D341Med (cell line): ENCODE measurements at regions not wholly inside any gene's neighbourhood (a gene's known extent, or its start where the extent isn't known, plus 50 kb on each side); places are given as distances from the start of the nearest gene placed in this dataset.

ENCODE experiments used
- DNase-seq: peaks from one replicate; pipeline ENCODE4 v3.0.0; 2012; ENCODE audit warnings: low spot score

GRCh38 chr5:159704160-159704559, 212.1 kb upstream of the ADRA1B start:
- DNase-seq: no peak

- no peak for DNase-seq
Observed at GRCh38 chr5:159705948-159706347, 210.3 kb upstream of the ADRA1B start.

- no peak for DNase-seq
Observed at GRCh38 chr5:159708090-159708489, 208.2 kb upstream of the ADRA1B start.

GRCh38 chr5:159712672-159713071, 203.6 kb upstream of the ADRA1B start:
- DNase-seq: no peak

- no peak for DNase-seq
Observed at GRCh38 chr5:159713254-159713653, 203.0 kb upstream of the ADRA1B start.

GRCh38 chr5:159713773-159714172, 202.5 kb upstream of the ADRA1B start:
- DNase-seq: no peak

GRCh38 chr5:159725475-159725874, 190.8 kb upstream of the ADRA1B start:
- DNase-seq: no peak

GRCh38 chr5:159727167-159727566, 189.1 kb upstream of the ADRA1B start:
- no peak for DNase-seq

GRCh38 chr5:159730285-159730684, 186.0 kb upstream of the ADRA1B start:
- DNase-seq: no peak

GRCh38 chr5:159732220-159732619, 184.1 kb upstream of the ADRA1B start:
- DNase-seq: no peak

GRCh38 chr5:159734366-159734765, 181.9 kb upstream of the ADRA1B start:
- DNase-seq: no peak

GRCh38 chr5:159735036-159735435, 181.2 kb upstream of the ADRA1B start:
- DNase-seq: no peak

GRCh38 chr5:159735749-159736660, 180.3 kb upstream of the ADRA1B start:
- DNase-seq: no peak

GRCh38 chr5:159736844-159737243, 179.4 kb upstream of the ADRA1B start:
- DNase-seq: no peak

- DNase-seq: no peak
Observed at GRCh38 chr5:159737263-159737662, 179.0 kb upstream of the ADRA1B start.

GRCh38 chr5:159741829-159742322, 174.4 kb upstream of the ADRA1B start:
- DNase-seq: no peak

- DNase-seq: no peak
Observed at GRCh38 chr5:159743234-159743633, 173.0 kb upstream of the ADRA1B start.

- DNase-seq: no peak
Observed at GRCh38 chr5:159746707-159747106, 169.6 kb upstream of the ADRA1B start.

GRCh38 chr5:159749146-159749545, 167.1 kb upstream of the ADRA1B start:
- no peak for DNase-seq

- no peak for DNase-seq
Observed at GRCh38 chr5:159750226-159750625, 166.1 kb upstream of the ADRA1B start.

- no peak for DNase-seq
Observed at GRCh38 chr5:159751459-159751858, 164.8 kb upstream of the ADRA1B start.

GRCh38 chr5:159752622-159753275, 163.5 kb upstream of the ADRA1B start:
- DNase-seq: no peak

- DNase-seq: no peak
Observed at GRCh38 chr5:159758189-159758588, 158.1 kb upstream of the ADRA1B start.
